ENCODE measurements at regions not wholly inside any gene's neighbourhood (a gene's known extent, or its start where the extent isn't known, plus 50 kb on each side); places are given as distances from the start of the nearest gene placed in this dataset.

DNA sequence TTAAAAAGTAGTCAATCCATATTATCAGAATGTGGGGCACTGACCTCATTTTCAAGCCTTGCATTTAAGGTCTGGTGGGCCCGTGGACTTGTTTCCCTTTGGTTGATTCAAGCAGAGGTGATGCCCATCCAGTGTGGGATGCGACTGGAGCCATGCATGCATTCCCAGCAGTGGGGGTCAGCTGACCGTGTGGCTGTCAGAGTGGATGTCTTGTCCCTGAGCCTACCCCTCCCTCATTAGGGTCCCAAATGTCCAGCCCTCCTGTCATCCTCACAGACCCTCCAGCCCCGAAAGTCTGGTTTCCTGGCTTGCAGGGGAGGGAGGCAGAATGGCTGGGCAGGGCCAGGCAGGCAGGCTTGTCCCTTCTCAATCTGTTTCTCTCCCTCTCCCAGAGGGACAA lies 67.3 kb upstream of the SH3RF3 start:
- WGBS, 2 experiments (ENCODE audit: extremely low coverage in 2 of 2, insufficient read length in 1 of 2): no CpG with 5 or more reads among the region's 4 CpGs
- no peak overlapping the region for H3K14ac ChIP-seq (replicated peaks; ENCODE audit: low read depth, low read length)
- H3K18ac ChIP-seq (ENCODE audit: low read depth, low read length): no peak overlapping the region
- no peak overlapping the region for H2BK5ac ChIP-seq (ENCODE audit: low read depth, low read length, poor library complexity, severe bottlenecking)
- no peaks in the 10 kb centered on the region for H3K9me3 ChIP-seq (ENCODE audit: control insufficient read depth, insufficient read depth, low read length)
- no TSS peak for BruUV-seq (replicated peaks)
- H3K23ac ChIP-seq (ENCODE audit: low read depth, low read length): no peak overlapping the region
- H3K36me3 ChIP-seq (ENCODE audit: control insufficient read depth, insufficient read depth, low read length): no peaks in the 10 kb centered on the region
- intact Hi-C loops (cut with micrococcal nuclease): no loop called here
- no peak for ATAC-seq (ENCODE audit: low read depth)
- H3K27me3 ChIP-seq (ENCODE audit: control insufficient read depth, insufficient read depth, low read length): peaks cover 51% of the 10 kb centered on the region
- no peak overlapping the region for H2AK9ac ChIP-seq (replicated peaks; ENCODE audit: low read depth, low read length, poor library complexity)
- CTCF ChIA-PET: no interaction called here
- H3K9me1 ChIP-seq (ENCODE audit: insufficient read depth, low read length): no peaks in the 10 kb centered on the region
- H3K4ac ChIP-seq (ENCODE audit: low read depth, low read length): no peak overlapping the region
- H3K27ac ChIP-seq (ENCODE audit: insufficient read depth, low read length): no peak overlapping the region
- H2BK15ac ChIP-seq (ENCODE audit: low read depth, low read length): no peak overlapping the region
- no peak overlapping the region for H3K4me3 ChIP-seq (ENCODE audit: insufficient read depth, low read depth, low read length)
- no peak for DNase-seq
- no peak overlapping the region for H3K9ac ChIP-seq (ENCODE audit: low read depth, low read length)
- no peaks in the 10 kb centered on the region for H4K20me1 ChIP-seq (ENCODE audit: insufficient read depth, low read length)
- no peak overlapping the region for H2BK120ac ChIP-seq (ENCODE audit: low read depth, low read length)
- POLR2A ChIA-PET (ENCODE audit: unreplicated experiment): no interaction called here
- no peak overlapping the region for H4K91ac ChIP-seq (ENCODE audit: insufficient read depth, low read depth, low read length)
- no peak overlapping the region for H2AFZ ChIP-seq (replicated peaks; ENCODE audit: low read length, poor library complexity)
- dilution Hi-C loops (cut with HindIII; ENCODE audit: low sequenced_read_pairs, unreplicated experiment): no loop called here
- no peak for TF ChIP-seq NFE2L2 (IDR thresholded peaks at IDR 0.05; ENCODE audit: low read depth, low read length)
- TF ChIP-seq SMC3 (IDR thresholded peaks at IDR 0.05; ENCODE audit: low read depth, low read length): no peak
- no peak for TF ChIP-seq POLR2A (IDR thresholded peaks at IDR 0.05; ENCODE audit: low read depth, low read length)
- TF ChIP-seq, protein P1, sequence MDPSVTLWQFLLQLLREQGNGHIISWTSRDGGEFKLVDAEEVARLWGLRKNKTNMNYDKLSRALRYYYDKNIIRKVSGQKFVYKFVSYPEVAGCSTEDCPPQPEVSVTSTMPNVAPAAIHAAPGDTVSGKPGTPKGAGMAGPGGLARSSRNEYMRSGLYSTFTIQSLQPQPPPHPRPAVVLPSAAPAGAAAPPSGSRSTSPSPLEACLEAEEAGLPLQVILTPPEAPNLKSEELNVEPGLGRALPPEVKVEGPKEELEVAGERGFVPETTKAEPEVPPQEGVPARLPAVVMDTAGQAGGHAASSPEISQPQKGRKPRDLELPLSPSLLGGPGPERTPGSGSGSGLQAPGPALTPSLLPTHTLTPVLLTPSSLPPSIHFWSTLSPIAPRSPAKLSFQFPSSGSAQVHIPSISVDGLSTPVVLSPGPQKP (IDR thresholded peaks at IDR 0.05; ENCODE audit: borderline replicate concordance, low read depth, low read length): no peak
- TF ChIP-seq CEBPB (IDR thresholded peaks at IDR 0.05; ENCODE audit: low read depth, low read length): no peak
- no peak for TF ChIP-seq RAD21 (IDR thresholded peaks at IDR 0.05; ENCODE audit: low read length)
- TF ChIP-seq MAZ (IDR thresholded peaks at IDR 0.05; ENCODE audit: borderline replicate concordance, low read depth, low read length): no peak
- TF ChIP-seq, protein P2, sequence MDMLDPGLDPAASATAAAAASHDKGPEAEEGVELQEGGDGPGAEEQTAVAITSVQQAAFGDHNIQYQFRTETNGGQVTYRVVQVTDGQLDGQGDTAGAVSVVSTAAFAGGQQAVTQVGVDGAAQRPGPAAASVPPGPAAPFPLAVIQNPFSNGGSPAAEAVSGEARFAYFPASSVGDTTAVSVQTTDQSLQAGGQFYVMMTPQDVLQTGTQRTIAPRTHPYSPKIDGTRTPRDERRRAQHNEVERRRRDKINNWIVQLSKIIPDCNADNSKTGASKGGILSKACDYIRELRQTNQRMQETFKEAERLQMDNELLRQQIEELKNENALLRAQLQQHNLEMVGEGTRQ (IDR thresholded peaks at IDR 0.05; ENCODE audit: low read depth, low read length): no peak
- TF ChIP-seq RFX5 (IDR thresholded peaks at IDR 0.05; ENCODE audit: low read depth, low read length): no peak
- no peak for TF ChIP-seq MXI1 (IDR thresholded peaks at IDR 0.05; ENCODE audit: borderline replicate concordance, low read depth, low read length)
- no peak for TF ChIP-seq CHD1 (IDR thresholded peaks at IDR 0.05; ENCODE audit: low read depth, low read length)
- no peak overlapping the region for H3K56ac ChIP-seq (ENCODE audit: extremely low read depth, insufficient read depth, low read length)
- no peaks in the 10 kb centered on the region for H3K79me1 ChIP-seq (ENCODE audit: low read depth in 1 of 2, low read length in 2 of 2)
- no peak overlapping the region for H4K5ac ChIP-seq (ENCODE audit: low read depth, low read length)
- in situ Hi-C loops (cut with MboI; ENCODE audit: low sequenced_read_pairs): no loop called here
- no peak overlapping the region for H3K4me2 ChIP-seq (ENCODE audit: low read depth, low read length)
- no peaks in the 10 kb centered on the region for H3K4me1 ChIP-seq (ENCODE audit: control insufficient read depth, insufficient read depth, low read length)
- H2BK20ac ChIP-seq (ENCODE audit: low read depth, low read length): no peak overlapping the region
- H4K8ac ChIP-seq (ENCODE audit: low read depth in 2 of 2, low read length in 2 of 2): no peak overlapping the region
- no peak overlapping the region for H2AK5ac ChIP-seq (ENCODE audit: low read depth, low read length)

Measured in IMR-90 (cell line).